NCI-H1694 treated with DMSO at 0.1 percent for 48 hours (cell line): ENCODE measurements at regions not wholly inside any gene's neighbourhood (a gene's known extent, or its start where the extent isn't known, plus 50 kb on each side); places are given as distances from the start of the nearest gene placed in this dataset.

Experiments used
- DNase-seq: peaks from one replicate; lab custom pipeline; 2025; lab: John Stamatoyannopoulos, UW

GRCh38 chr13:67664502-67664901 is 434.4 kb upstream of the PCDH9 start:
- no peak for DNase-seq

DNA sequence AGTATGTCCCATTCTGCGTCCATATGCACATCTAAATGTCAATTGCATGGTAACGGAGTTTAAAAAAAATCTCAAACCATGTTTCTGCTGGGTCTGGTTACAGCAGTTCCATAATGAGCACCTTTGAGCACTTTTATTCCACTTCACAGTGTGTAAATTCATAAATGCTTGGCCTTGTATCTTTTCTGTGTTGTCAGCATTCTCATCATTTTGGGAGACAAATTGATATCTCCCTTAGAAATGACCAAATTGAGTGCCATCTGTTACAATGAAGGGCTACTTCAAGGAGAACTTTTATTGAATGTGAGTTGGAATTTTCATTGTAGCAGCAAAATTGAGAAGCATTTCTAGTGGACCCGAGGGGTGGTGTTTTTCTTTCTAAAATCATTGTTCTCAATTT is 432.9 kb upstream of the PCDH9 start:
- DNase-seq = no peak

- DNase-seq = no peak
Measured at GRCh38 chr13:67652887-67653286, 422.8 kb upstream of the PCDH9 start.

- no peak for DNase-seq
Measured at GRCh38 chr13:67651908-67652465, 421.9 kb upstream of the PCDH9 start.

DNA sequence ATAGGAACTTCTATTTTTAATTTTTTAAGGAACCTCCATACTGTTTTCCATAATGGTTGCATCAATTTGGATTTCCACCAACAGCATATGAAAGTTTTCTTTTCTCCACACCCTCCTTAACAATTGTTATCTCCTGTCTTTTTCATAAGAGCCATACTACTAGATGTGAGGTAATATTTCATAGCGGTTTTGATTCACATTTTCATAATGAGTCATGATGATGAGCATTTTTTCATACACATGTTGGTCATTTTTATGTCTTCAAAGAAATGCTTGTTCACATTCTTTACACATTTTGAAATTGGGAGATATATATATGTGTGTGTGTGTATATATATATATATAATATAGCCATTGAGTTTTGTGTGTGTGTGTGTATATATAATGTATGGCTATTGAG is 420.3 kb upstream of the PCDH9 start:
- no peak for DNase-seq

- DNase-seq = no peak
Measured at GRCh38 chr13:67645874-67646467, 415.8 kb upstream of the PCDH9 start.

DNA sequence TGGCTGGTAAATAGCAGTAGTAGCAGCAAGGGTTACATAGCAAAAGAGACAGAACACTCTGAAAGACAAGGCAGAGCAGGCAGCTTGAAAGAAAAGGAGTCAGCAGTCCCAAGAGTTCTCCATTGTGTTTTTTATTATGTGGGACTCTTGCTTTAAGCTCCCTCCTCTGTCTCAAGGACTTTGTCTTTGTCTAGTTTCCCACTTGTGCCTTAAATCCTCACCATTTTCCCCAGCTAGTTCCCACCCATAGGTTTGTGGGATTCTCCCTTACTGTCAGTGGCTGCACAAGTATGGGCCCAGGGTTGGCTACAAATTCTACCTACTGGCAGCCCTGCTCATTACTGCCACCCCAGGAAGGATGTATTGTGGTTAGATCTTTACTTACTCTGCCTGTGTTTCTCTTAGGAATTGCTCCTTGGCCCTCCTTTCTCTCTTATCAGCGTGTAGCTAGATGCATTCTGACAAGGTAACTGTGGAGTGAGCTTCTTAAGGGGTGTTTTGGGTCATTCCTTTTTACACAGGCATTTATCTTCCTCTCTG is 413.4 kb upstream of the PCDH9 start:
- no peak for DNase-seq

DNA sequence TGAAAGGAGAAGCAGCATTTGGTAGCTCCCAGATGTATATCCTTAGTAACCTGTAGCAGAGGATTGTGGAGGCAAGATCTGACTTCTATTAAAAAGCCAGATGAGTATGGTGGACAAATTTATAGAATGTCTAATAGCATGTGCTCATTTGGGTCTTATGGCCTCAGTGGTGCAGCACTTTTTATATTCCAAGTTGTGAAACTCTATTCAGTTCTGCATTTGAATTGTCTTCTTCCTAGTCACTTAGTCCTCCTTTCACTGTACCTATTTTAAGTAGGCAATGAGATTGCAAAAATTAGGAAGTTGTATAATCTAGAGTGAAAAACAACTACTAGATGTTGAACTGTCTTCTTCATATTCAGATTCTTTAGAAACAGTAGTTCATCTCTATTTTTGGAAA is 412.5 kb upstream of the PCDH9 start:
- DNase-seq = no peak

DNA sequence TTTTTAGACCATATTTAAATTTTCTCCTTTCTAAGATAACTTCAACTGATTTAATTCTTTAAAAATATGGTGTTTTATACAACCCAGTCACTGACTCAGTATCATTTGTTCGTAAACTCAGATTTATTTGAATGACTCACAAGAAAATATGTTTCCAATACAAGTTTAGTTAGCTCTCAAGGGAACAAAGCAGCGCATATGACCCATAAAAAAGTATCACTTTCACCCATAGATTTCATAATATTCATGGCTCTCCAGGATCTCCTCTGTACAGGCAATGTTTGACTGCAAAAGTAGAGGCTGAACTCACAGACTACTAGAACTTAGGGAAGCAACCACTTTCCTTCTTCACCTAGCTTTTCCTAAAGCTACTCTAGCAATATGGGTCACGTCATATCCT is 405.6 kb upstream of the PCDH9 start:
- DNase-seq = no peak

- no peak for DNase-seq
Measured at GRCh38 chr13:67632590-67632989, 402.5 kb upstream of the PCDH9 start.

DNA sequence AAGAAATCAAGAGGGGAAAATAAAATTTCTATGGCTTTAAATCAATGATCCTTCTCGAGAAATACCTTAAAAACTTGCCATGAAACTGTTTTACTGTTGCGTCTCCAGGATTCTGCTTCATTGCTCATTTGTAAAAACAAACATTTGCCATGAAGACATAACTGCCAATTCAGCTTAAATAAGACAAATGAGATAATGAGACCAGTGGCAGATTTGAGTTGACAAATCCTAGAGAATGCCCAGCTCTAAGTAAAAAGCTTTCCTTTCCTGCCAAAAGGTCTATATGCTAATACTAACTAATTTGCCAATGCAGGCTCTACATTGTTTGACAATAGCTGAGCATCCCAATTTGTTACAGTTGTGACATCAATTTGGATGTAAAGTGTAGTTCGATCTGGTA is 400.5 kb upstream of the PCDH9 start:
- no peak for DNase-seq

DNA sequence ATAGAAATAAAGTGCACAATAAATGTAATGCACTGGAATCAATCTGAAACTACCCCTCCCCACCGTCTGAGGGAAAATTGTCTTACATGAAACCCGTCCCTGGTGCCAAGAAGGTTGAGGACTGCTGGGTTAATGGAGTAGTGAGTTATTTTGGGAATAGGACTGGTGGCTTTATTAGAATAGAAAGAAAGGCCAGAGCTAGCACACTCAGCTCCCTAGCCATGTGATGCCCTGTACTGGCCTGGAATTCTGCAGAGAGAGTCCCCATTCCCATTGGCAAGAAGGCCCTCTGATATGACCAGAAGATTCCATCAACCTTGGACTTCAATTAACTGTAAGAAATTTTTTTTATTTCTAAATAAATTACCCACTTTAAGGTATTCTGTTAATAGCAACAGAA is 393.5 kb upstream of the PCDH9 start:
- no peak for DNase-seq

DNA sequence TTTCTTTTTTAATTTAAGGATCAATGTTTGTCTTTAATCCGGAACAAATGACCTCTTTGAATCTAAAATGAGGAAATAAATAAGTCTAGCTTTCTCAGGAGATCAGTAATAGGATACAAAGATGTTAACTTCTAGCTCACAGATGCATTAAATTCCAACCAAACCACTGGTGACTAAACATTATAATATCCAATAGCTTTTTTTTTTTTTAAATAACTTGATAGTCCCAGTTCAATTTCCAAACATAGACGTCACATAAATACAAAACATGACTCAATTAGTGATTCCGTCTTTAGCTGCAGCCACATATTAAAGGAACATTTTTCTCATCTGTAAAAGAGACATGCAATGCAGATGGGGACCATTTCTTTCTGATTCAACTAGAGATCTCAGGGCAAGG is 390.5 kb upstream of the PCDH9 start:
- no peak for DNase-seq

- no peak for DNase-seq
Measured at GRCh38 chr13:67619995-67620380, 389.9 kb upstream of the PCDH9 start.

DNA sequence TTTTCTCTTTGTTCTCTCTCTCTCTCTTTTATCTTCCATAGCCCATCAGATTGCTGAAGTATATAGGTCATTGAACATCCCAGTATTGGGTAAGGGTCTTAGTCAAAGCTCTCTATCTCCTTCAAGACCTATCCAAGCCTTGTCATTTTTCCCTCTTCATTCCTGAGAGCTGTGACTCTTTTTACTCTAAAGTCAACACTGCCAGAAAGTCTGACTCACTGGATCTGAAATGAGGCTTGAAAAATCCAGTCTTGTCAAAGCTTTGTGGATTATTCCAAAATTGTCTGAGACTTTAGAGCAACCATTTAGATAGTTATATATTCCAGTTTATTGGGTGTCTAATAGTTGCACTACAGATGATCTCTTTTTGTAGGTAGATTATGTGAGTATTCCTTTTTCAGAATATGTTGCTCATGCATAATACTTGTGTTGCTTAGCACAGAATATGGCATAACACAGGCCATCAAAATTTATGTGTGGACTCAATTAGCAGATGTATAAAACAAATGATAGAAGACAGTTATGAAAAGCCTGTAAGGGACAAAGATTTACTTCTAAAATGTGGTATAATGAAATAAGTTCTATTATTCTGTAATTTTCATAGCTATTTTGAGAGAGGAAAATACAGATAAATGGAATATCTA is 389.3 kb upstream of the PCDH9 start:
- DNase-seq = no peak

DNA sequence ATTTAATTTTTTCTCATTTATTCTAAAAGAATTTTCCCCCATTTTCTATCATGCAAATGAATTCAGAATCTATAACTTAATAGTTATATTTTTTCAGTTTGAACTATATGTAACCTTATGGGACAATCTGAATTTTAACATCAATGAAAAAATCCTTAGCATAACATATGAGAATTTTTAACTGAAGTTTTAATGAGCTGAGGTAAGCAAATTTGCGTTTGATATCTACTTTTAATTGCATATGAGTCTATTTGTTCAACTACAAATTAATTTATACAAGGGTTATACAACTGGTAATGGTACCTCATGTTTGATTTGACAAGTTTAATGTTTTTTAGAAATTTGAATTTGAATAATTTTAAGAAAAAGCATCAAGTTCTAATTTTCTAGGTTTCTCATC is 384.4 kb upstream of the PCDH9 start:
- no peak for DNase-seq

DNA sequence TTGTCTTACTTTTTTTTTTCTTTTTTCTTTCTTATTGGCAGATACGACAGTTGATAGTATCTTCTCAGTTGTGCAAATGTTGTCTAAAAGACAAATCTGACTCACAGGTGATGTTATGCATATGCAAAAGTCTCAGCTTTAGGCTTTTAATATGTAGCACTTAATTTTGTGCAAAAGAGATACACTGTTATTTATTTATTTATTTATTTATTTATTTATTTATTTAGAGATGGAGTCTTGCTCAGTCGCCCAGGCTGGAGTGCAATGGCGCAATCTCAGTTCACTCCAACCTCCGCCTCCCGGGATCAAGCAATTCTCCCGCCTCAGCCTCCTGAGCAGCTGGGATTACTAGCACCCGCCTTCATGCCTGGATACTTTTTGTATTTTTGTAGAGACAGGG is 383.9 kb upstream of the PCDH9 start:
- no peak for DNase-seq

- DNase-seq = no peak
Measured at GRCh38 chr13:67588607-67589006, 358.5 kb upstream of the PCDH9 start.

DNA sequence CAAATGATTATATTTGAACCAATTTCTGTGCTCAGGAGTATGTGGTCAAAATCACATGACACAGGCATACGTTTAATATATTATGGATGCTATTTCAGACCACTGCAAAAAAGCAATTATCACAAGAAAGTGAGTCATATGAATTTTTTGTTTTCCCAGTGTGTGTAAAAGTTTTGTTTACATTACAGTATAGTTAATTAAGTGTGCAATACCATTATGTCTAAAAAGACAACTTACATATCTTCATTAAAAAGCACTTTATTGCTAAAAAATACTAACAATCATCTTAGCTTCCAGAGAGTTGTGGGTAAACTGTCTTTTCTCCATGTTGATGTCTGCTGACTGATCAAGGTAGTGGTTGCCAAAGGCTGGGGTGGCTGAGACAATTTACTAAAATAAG is 347.2 kb upstream of the PCDH9 start:
- DNase-seq = no peak

- DNase-seq = no peak
Measured at GRCh38 chr13:67574320-67575233, 344.4 kb upstream of the PCDH9 start.

- no peak for DNase-seq
Measured at GRCh38 chr13:67568205-67568604, 338.1 kb upstream of the PCDH9 start.

- DNase-seq = no peak
Measured at GRCh38 chr13:67557642-67558241, 327.6 kb upstream of the PCDH9 start.
